GM23248 (cell line): ENCODE measurements at regions not wholly inside any gene's neighbourhood (a gene's known extent, or its start where the extent isn't known, plus 50 kb on each side); places are given as distances from the start of the nearest gene placed in this dataset.

Experiments
- EZH2 ChIP-seq: fragments of 200-600 bp; sonication (generic); IDR thresholded peaks from 2 replicates; pipeline ENCODE4 v1.6.1; 2018; ENCODE audit warnings: antibody characterized with exemption, mild to moderate bottlenecking; ENCODE audit not compliant: insufficient read depth, poor library complexity, severe bottlenecking
- EZH2phosphoT487 ChIP-seq: fragments of 200-600 bp; sonication (generic); IDR thresholded peaks from 2 replicates; pipeline ENCODE4 v1.6.1; 2018; ENCODE audit warnings: antibody characterized with exemption, moderate library complexity, mild to moderate bottlenecking, low read depth; ENCODE audit not compliant: insufficient read depth

GRCh38 chr11:95392644-95393043, 161.6 kb upstream of the SESN3 start:
- TF ChIP-seq EZH2 (no peak), EZH2phosphoT487 (no peak)
